OCI-LY1 (cell line): ENCODE measurements at regions not wholly inside any gene's neighbourhood (a gene's known extent, or its start where the extent isn't known, plus 50 kb on each side); places are given as distances from the start of the nearest gene placed in this dataset.

ENCODE experiments used
- EZH2 ChIP-seq: fragments of 200-600 bp; sonication (generic), shearing (Covaris generic); IDR thresholded peaks from 2 replicates; pipeline ENCODE4 v1.8.0; 2017; ENCODE audit warnings: borderline replicate concordance, mixed run types, mild to moderate bottlenecking, antibody characterized with exemption, low read length, moderate library complexity, mixed read lengths
- TF ChIP-seq, protein P1 (sequence below): fragments of 200-600 bp; sonication (generic), shearing (Covaris generic); IDR thresholded peaks from 2 replicates; pipeline ENCODE4 v1.5.1; 2017; ENCODE audit warnings: mild to moderate bottlenecking, antibody characterized with exemption, low read length, moderate library complexity, mixed read lengths

DNA sequence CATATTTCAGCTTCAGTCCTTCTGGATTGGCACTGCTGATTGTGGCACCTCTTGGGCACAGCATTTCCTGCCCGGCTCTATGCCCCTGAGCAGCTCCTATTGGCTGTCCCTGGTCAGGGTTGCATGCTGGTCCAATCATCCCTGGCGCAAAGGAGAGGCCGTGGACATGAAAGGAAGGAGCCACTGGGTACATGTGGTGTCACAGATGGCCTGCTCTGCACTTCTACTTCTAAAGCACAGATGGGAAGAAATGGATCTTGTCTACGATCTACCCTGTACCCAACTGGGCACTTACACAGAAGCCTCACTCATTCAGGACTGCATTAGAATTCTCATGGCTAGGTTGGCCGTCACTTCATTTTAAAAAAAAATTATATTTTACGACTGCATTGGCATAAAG is 232.5 kb downstream of the SHQ1 start:
- TF ChIP-seq, protein P1, sequence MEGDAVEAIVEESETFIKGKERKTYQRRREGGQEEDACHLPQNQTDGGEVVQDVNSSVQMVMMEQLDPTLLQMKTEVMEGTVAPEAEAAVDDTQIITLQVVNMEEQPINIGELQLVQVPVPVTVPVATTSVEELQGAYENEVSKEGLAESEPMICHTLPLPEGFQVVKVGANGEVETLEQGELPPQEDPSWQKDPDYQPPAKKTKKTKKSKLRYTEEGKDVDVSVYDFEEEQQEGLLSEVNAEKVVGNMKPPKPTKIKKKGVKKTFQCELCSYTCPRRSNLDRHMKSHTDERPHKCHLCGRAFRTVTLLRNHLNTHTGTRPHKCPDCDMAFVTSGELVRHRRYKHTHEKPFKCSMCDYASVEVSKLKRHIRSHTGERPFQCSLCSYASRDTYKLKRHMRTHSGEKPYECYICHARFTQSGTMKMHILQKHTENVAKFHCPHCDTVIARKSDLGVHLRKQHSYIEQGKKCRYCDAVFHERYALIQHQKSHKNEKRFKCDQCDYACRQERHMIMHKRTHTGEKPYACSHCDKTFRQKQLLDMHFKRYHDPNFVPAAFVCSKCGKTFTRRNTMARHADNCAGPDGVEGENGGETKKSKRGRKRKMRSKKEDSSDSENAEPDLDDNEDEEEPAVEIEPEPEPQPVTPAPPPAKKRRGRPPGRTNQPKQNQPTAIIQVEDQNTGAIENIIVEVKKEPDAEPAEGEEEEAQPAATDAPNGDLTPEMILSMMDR = no peak
- TF ChIP-seq EZH2 = no peak
